GM18861 (cell line): ENCODE measurements at regions not wholly inside any gene's neighbourhood (a gene's known extent, or its start where the extent isn't known, plus 50 kb on each side); places are given as distances from the start of the nearest gene placed in this dataset.
"Not testable (repeated sequence)": the region's sequence is repeated elsewhere in the genome, so short reads cannot be mapped to it uniquely, and the experiment has no call there.

ENCODE experiments used
- ATAC-seq: cut with Tn5 transposase; IDR thresholded peaks from one replicate; pipeline ENCODE4 v1.9.1; 2021; ENCODE audit not compliant: unreplicated experiment

- no peak for ATAC-seq
Observed at GRCh38 chr14:84856751-84857534, 673.0 kb upstream of the FLRT2 start.

GRCh38 chr14:84857571-84857970 is 672.4 kb upstream of the FLRT2 start:
- no peak for ATAC-seq

- no peak for ATAC-seq
Observed at GRCh38 chr14:84859116-84859515, 670.8 kb upstream of the FLRT2 start.

GRCh38 chr14:84864548-84865271 is 665.2 kb upstream of the FLRT2 start:
- ATAC-seq = no peak

GRCh38 chr14:84871734-84872133 is 658.2 kb upstream of the FLRT2 start:
- no peak for ATAC-seq

GRCh38 chr14:84874436-84874835 is 655.5 kb upstream of the FLRT2 start:
- ATAC-seq = no peak

GRCh38 chr14:84877061-84877460 is 652.9 kb upstream of the FLRT2 start:
- no peak for ATAC-seq

GRCh38 chr14:84882830-84883229 is 647.1 kb upstream of the FLRT2 start:
- ATAC-seq = no peak

- no peak for ATAC-seq
Observed at GRCh38 chr14:84885061-84885460, 644.9 kb upstream of the FLRT2 start.

GRCh38 chr14:84891404-84891803 is 638.5 kb upstream of the FLRT2 start:
- no peak for ATAC-seq

- ATAC-seq = no peak
Observed at GRCh38 chr14:84894254-84894653, 635.7 kb upstream of the FLRT2 start.

GRCh38 chr14:84922370-84922769 is 607.6 kb upstream of the FLRT2 start:
- no peak for ATAC-seq

- ATAC-seq = no peak
Observed at GRCh38 chr14:84926656-84927055, 603.3 kb upstream of the FLRT2 start.

GRCh38 chr14:84927096-84927827 is 602.7 kb upstream of the FLRT2 start:
- no peak for ATAC-seq

- ATAC-seq = no peak
Observed at GRCh38 chr14:84929086-84929485, 600.9 kb upstream of the FLRT2 start.

GRCh38 chr14:84929834-84930233 is 600.1 kb upstream of the FLRT2 start:
- no peak for ATAC-seq

GRCh38 chr14:84937016-84937415 is 592.9 kb upstream of the FLRT2 start:
- ATAC-seq = no peak

- no peak for ATAC-seq
Observed at GRCh38 chr14:84937449-84937848, 592.5 kb upstream of the FLRT2 start.

- not testable (repeated sequence) for ATAC-seq
Observed at GRCh38 chr14:84944901-84945300, 585.0 kb upstream of the FLRT2 start.

GRCh38 chr14:84959851-84960520 is 570.0 kb upstream of the FLRT2 start:
- ATAC-seq = no peak

- ATAC-seq = no peak
Observed at GRCh38 chr14:84961637-84962036, 568.3 kb upstream of the FLRT2 start.
